SK-N-SH (cell line): ENCODE measurements at regions not wholly inside any gene's neighbourhood (a gene's known extent, or its start where the extent isn't known, plus 50 kb on each side); places are given as distances from the start of the nearest gene placed in this dataset.

Source experiments
- EP300 ChIP-seq, 2 experiments: IDR thresholded peaks; 2 replicates each; pipeline versions ENCODE4 v1.4.0 to v1.6.1; 2012; ENCODE audit warnings: borderline replicate concordance in 1 of 2, low read depth in 1 of 2, low read length in 1 of 2
- TF ChIP-seq, protein P1 (sequence below): fragments of 200-600 bp; sonication (generic); IDR thresholded peaks from 2 replicates; pipeline ENCODE4 v1.6.1; 2017; ENCODE audit warnings: antibody characterized with exemption, mild to moderate bottlenecking, moderate library complexity
- TF ChIP-seq, protein P2 (sequence below): IDR thresholded peaks from 2 replicates; pipeline ENCODE4 v1.4.0; 2012; ENCODE audit warnings: low read depth

DNA sequence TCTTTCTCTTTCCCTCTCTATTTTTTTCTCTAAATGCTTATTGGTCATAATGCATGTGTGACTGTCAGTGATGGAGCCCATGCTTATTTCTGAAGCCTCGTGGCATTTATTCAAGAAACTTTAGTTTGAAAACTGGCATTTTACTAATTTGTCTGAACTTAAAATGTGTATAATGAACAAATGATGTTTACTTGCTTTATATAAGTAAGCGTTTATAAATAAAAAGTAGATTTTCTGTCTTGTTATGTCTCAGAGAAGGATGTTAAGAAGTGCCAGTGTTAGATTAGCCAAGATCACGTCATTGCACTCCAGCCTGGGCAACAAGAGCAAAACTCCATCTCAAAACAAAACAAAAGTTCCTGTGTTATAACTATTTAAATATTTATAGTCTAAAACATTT is 1568.1 kb downstream of the EFNB2 start:
- TF ChIP-seq, protein P1, sequence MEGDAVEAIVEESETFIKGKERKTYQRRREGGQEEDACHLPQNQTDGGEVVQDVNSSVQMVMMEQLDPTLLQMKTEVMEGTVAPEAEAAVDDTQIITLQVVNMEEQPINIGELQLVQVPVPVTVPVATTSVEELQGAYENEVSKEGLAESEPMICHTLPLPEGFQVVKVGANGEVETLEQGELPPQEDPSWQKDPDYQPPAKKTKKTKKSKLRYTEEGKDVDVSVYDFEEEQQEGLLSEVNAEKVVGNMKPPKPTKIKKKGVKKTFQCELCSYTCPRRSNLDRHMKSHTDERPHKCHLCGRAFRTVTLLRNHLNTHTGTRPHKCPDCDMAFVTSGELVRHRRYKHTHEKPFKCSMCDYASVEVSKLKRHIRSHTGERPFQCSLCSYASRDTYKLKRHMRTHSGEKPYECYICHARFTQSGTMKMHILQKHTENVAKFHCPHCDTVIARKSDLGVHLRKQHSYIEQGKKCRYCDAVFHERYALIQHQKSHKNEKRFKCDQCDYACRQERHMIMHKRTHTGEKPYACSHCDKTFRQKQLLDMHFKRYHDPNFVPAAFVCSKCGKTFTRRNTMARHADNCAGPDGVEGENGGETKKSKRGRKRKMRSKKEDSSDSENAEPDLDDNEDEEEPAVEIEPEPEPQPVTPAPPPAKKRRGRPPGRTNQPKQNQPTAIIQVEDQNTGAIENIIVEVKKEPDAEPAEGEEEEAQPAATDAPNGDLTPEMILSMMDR: no peak
- TF ChIP-seq EP300 (IDR thresholded peaks at IDR 0.05; ENCODE audit: borderline replicate concordance in 1 of 2, low read depth in 1 of 2, low read length in 1 of 2): no peak
- TF ChIP-seq, protein P2, sequence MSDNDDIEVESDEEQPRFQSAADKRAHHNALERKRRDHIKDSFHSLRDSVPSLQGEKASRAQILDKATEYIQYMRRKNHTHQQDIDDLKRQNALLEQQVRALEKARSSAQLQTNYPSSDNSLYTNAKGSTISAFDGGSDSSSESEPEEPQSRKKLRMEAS: no peak
